SU-DHL-6 (cell line): ENCODE measurements at regions not wholly inside any gene's neighbourhood (a gene's known extent, or its start where the extent isn't known, plus 50 kb on each side); places are given as distances from the start of the nearest gene placed in this dataset.

ENCODE experiments used
- H2AFZ ChIP-seq: fragments of 200-600 bp; sonication (generic); 2 replicates; pipeline ENCODE4 v1.6.1; 2014; ENCODE audit warnings: low read depth, mild to moderate bottlenecking, moderate library complexity, mixed read lengths, antibody characterized with exemption, low read length; ENCODE audit not compliant: severe bottlenecking
- H3F3A ChIP-seq: fragments of 200-600 bp; shearing (Covaris generic); 2 replicates; pipeline ENCODE4 v1.6.0; 2016; ENCODE audit warnings: antibody characterized with exemption, mild to moderate bottlenecking; ENCODE audit not compliant: insufficient read depth
- H3K27ac ChIP-seq: fragments of 200-600 bp; sonication (generic); 2 replicates; pipeline ENCODE4 v1.5.1; 2016; ENCODE audit warnings: low read depth, mild to moderate bottlenecking, low read length, moderate library complexity, mixed read lengths
- H3K27me3 ChIP-seq: fragments of 200-600 bp; sonication (generic), shearing (Covaris generic); 2 replicates; pipeline ENCODE4 v1.6.0; 2014; ENCODE audit warnings: mild to moderate bottlenecking, low read length
- H3K36me3 ChIP-seq: fragments of 200-600 bp; sonication (generic); 2 replicates; pipeline ENCODE4 v1.6.1; 2014; ENCODE audit warnings: mild to moderate bottlenecking, low read length, mixed read lengths
- H3K4me2 ChIP-seq: fragments of 300-600, 200-600 bp; shearing (Covaris generic), sonication (generic); 2 replicates; pipeline ENCODE4 v1.6.0; 2014; ENCODE audit warnings: low read length, low read depth, mild to moderate bottlenecking; ENCODE audit not compliant: poor library complexity, severe bottlenecking
- H3K4me3 ChIP-seq: fragments of 200-600 bp; sonication (generic); 2 replicates; pipeline ENCODE4 v1.5.1; 2014; ENCODE audit warnings: antibody characterized with exemption, low read length, mild to moderate bottlenecking, mixed read lengths; ENCODE audit not compliant: insufficient read depth, poor library complexity, severe bottlenecking
- H3K79me2 ChIP-seq: fragments of 200-600 bp; sonication (generic); 2 replicates; pipeline ENCODE4 v1.6.1; 2014; ENCODE audit warnings: mild to moderate bottlenecking, low read length, moderate library complexity; ENCODE audit not compliant: insufficient read depth
- H3K9ac ChIP-seq: fragments of 200-600 bp; sonication (generic); 2 replicates; pipeline ENCODE4 v1.7.0; 2014; ENCODE audit warnings: mild to moderate bottlenecking, low read length
- H3K9me2 ChIP-seq: fragments of 200-600 bp; sonication (generic); replicated peaks from 2 replicates; pipeline ENCODE4 v1.6.1; 2014; ENCODE audit warnings: low read length; ENCODE audit not compliant: insufficient read depth
- H3K9me3 ChIP-seq: fragments of 200-600 bp; sonication (generic); 2 replicates; pipeline ENCODE4 v1.6.1; 2014; ENCODE audit warnings: low read length, mixed read lengths; ENCODE audit not compliant: insufficient read depth
- H4K20me1 ChIP-seq: fragments of 200-600 bp; sonication (generic); 2 replicates; pipeline ENCODE4 v1.6.1; 2014; ENCODE audit warnings: low read depth, mild to moderate bottlenecking, antibody characterized with exemption, low read length, moderate library complexity, mixed read lengths
- CTCF ChIP-seq: fragments of 200-600 bp; sonication (generic); IDR thresholded peaks from one replicate; pipeline ENCODE4 v1.5.1; 2017; ENCODE audit warnings: antibody characterized with exemption, mild to moderate bottlenecking, low read length, moderate library complexity; ENCODE audit not compliant: insufficient read depth, poor library complexity, severe bottlenecking
- EZH2phosphoT487 ChIP-seq: fragments of 200-600 bp; sonication (generic), shearing (Covaris generic); conservative IDR thresholded peaks from 2 replicates; pipeline ENCODE4 v1.6.1; 2018; ENCODE audit warnings: mild to moderate bottlenecking, antibody characterized with exemption, low read length, moderate library complexity, mixed read lengths

- Histone ChIP-seq H3K9ac (no peak overlapping the region), H3K36me3 (no peaks in the 10 kb centered on the region), H3K4me2 (no peak overlapping the region), H3K27me3 (no peaks in the 10 kb centered on the region), H3K79me2 (no peaks in the 10 kb centered on the region), H3K9me3 (no peaks in the 10 kb centered on the region), H4K20me1 (no peaks in the 10 kb centered on the region), H3K4me3 (no peak overlapping the region), H2AFZ (no peak overlapping the region), H3F3A (no peaks in the 10 kb centered on the region), H3K27ac (no peak overlapping the region), H3K9me2 (no peaks in the 10 kb centered on the region)
- no peak for TF ChIP-seq EZH2phosphoT487
- no peak for TF ChIP-seq CTCF
These were observed 201.2 kb downstream of the PIK3C3 start for GRCh38 chr18:42156281-42156680.

- H3K36me3 ChIP-seq = no peaks in the 10 kb centered on the region
- H4K20me1 ChIP-seq = no peaks in the 10 kb centered on the region
- no peak overlapping the region for H3K9ac ChIP-seq
- H2AFZ ChIP-seq = no peak overlapping the region
- H3K79me2 ChIP-seq = no peaks in the 10 kb centered on the region
- H3K27ac ChIP-seq = no peak overlapping the region
- no peaks in the 10 kb centered on the region for H3K9me2 ChIP-seq
- no peak overlapping the region for H3K4me3 ChIP-seq
- no peak for TF ChIP-seq EZH2phosphoT487
- TF ChIP-seq CTCF = no peak
- no peak overlapping the region for H3K4me2 ChIP-seq
- no peaks in the 10 kb centered on the region for H3F3A ChIP-seq
- H3K27me3 ChIP-seq = no peaks in the 10 kb centered on the region
- H3K9me3 ChIP-seq = no peaks in the 10 kb centered on the region
These were observed 202.4 kb downstream of the PIK3C3 start for GRCh38 chr18:42157420-42157819.

- H3K27ac ChIP-seq = no peak overlapping the region
- H3K9ac ChIP-seq = no peak overlapping the region
- no peak for TF ChIP-seq EZH2phosphoT487
- no peak for TF ChIP-seq CTCF
- H3K4me3 ChIP-seq = no peak overlapping the region
- no peak overlapping the region for H2AFZ ChIP-seq
- no peaks in the 10 kb centered on the region for H3K36me3 ChIP-seq
- H3K9me2 ChIP-seq = no peaks in the 10 kb centered on the region
- no peaks in the 10 kb centered on the region for H3K27me3 ChIP-seq
- H3K4me2 ChIP-seq = no peak overlapping the region
- H3K79me2 ChIP-seq = no peaks in the 10 kb centered on the region
- H4K20me1 ChIP-seq = no peaks in the 10 kb centered on the region
- H3K9me3 ChIP-seq = no peaks in the 10 kb centered on the region
- no peaks in the 10 kb centered on the region for H3F3A ChIP-seq
These were observed 202.8 kb downstream of the PIK3C3 start for GRCh38 chr18:42157878-42158277.
